Ramos (cell line): ENCODE measurements at regions not wholly inside any gene's neighbourhood (a gene's known extent, or its start where the extent isn't known, plus 50 kb on each side); places are given as distances from the start of the nearest gene placed in this dataset.

Experiments
- in situ Hi-C: fragments of 300-500 bp; cut with MboI; formaldehyde crosslinking; loops from one replicate; pipeline ENCODE4 v1.14.3; 2022; ENCODE audit warnings: low sequenced_read_pairs; ENCODE audit not compliant: unreplicated experiment

DNA sequence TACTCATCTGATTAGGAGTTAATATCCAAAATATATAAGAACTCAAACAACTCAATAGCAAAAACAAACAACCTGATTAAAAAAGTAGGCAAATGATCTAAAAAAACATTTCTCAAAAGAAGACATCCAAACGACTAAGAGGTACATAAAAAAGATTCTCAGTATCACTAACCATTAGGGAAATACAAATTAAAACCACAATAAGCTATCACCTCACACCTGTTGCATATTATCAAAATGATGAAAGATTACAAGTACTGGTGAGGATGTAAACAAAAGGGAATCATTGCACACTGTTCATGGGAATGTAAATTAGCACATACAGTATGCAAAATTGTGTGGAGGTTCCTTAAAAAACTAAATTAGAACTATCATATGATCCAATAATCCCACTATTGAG is 865.5 kb downstream of the TMEM182 start:
- in situ Hi-C loops: no loop called here

DNA sequence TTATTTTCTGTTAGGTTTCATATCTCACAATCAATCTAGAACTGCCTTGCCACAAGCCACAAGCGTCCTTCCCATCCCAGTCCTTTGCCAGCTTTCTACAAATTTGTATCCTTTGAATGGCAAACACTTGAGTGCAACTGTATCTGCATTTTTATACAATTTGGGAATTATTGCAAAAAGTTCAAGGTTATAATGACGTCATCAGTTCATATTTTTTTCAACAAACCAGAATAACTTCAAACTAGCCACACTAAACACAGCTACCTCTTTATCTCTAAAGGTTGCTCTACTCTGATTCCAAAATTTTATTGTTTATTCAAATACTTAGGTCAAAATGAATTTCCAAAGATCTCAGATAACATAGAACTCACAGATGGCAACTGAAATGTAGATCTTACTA is 877.1 kb downstream of the TMEM182 start:
- in situ Hi-C loops: no loop called here

- in situ Hi-C loops: no loop called here
Measured at GRCh38 chr2:103656558-103656957, 894.7 kb downstream of the TMEM182 start.

DNA sequence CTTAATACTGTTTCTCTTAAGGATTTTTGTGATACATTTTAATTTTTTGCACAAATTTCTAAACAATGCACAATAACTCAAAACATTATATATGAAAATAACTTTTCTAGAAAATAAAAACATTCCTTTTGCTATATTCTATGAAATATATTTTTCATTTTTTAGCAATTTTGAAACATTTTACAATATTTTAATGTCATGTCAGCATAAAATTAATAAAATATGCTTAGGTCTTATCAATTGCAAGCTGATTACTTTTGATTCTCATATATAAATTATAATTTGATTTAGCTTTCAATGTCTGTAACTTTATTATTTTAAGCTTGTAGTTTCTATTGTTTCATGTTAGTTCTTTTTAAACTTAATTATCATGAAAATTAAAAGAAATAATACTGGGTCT is 898.7 kb downstream of the TMEM182 start:
- in situ Hi-C loops: no loop called here

- in situ Hi-C loops: no loop called here
Measured at GRCh38 chr2:103660947-103661346, 899.1 kb downstream of the TMEM182 start.

DNA sequence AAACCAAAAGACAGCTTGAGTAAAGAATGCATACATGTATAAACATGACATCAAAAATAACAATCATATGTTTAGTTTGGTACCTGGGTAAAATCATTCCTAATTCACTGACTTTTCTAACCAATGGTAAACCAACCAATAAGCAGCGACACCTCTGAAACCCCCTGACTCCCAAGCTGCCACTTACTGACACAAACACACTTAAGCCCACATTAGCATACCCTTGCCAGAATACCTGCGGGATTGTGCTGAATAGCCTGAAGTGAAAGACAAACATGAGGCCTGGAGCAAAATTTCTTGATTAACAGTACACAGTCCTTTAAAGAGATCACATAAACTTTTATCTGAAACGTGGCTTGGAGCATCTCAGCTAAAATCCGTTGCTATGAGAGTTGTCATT is 902.9 kb downstream of the TMEM182 start:
- in situ Hi-C loops: no loop called here

DNA sequence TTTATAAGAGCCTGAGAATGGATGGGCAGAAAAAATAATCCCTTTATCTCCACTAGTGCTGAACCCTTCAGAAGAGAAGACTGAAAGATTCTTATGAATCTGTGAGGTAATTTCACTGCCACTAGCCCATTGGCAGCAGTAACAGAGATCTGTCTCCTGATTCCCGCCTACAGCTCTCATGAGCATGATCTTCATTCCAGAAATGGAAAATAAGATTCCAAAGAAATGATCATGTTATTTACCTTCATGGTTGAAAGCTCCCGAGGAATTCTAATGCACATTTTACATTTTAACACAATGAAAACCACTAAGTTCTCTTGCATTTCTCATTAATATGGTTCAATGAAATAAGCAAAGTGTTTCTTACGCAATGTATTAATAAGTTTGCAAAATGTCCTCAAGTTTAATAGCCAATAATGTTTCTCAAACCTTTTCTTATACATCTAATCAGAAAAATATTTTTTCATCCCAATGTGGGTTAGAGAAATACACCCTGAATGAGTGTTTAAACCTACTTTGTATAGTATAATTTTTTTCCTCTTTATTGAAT is 905.6 kb downstream of the TMEM182 start:
- in situ Hi-C loops: no loop called here

DNA sequence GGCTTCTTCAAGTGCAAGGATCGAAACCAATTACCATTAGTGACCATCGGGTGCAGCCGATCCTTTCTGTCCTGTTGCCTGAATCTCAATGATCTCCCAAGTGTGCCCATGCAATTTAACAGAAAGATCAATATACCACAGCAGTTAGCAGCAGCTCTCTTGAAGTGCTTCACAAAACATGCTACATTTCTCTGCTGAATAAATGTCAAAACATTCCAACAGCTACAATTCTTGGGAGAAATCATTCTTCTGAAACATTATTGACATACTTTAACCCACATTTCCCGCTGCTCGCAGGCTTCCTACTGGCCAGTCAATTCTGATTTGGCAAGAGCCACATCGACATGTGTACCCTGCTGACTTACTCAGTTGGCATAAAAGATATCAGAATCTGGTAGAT is 907.7 kb downstream of the TMEM182 start:
- in situ Hi-C loops: no loop called here
